ENCODE measurements at regions not wholly inside any gene's neighbourhood (a gene's known extent, or its start where the extent isn't known, plus 50 kb on each side); places are given as distances from the start of the nearest gene placed in this dataset.

DNA sequence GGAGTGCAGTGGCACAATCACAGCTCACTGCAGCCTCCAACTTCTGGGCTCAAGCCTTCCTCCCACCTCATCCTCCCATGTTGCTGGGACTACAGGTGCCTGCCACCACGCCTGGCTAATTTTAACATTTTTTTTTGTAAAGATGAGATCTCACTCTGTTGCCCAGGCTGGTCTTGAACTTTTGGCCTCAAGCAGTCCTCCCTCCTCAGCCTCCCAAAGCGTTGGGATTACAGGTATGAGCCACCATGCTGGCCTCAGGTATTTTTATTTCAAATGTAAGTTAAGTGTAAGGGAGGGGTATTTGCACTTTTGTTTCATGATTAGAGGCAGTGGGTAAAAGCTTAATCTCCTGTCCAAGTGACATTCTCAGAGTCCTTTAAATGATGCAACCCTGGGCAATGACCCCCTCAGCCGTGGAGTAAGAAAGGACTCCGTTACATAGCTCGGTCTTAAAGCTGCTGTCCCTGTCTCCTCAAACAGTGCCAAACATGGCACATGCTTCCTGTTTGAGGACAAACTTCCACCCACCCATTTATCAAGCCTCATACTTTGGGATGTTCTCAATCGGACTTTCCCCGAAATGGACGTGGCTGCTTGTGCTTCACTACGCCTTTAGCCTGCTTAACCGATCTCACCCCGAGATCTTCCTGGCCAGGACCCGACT, 296.1 kb downstream of the BAMBI start (continued):
- TF ChIP-seq, protein P1, sequence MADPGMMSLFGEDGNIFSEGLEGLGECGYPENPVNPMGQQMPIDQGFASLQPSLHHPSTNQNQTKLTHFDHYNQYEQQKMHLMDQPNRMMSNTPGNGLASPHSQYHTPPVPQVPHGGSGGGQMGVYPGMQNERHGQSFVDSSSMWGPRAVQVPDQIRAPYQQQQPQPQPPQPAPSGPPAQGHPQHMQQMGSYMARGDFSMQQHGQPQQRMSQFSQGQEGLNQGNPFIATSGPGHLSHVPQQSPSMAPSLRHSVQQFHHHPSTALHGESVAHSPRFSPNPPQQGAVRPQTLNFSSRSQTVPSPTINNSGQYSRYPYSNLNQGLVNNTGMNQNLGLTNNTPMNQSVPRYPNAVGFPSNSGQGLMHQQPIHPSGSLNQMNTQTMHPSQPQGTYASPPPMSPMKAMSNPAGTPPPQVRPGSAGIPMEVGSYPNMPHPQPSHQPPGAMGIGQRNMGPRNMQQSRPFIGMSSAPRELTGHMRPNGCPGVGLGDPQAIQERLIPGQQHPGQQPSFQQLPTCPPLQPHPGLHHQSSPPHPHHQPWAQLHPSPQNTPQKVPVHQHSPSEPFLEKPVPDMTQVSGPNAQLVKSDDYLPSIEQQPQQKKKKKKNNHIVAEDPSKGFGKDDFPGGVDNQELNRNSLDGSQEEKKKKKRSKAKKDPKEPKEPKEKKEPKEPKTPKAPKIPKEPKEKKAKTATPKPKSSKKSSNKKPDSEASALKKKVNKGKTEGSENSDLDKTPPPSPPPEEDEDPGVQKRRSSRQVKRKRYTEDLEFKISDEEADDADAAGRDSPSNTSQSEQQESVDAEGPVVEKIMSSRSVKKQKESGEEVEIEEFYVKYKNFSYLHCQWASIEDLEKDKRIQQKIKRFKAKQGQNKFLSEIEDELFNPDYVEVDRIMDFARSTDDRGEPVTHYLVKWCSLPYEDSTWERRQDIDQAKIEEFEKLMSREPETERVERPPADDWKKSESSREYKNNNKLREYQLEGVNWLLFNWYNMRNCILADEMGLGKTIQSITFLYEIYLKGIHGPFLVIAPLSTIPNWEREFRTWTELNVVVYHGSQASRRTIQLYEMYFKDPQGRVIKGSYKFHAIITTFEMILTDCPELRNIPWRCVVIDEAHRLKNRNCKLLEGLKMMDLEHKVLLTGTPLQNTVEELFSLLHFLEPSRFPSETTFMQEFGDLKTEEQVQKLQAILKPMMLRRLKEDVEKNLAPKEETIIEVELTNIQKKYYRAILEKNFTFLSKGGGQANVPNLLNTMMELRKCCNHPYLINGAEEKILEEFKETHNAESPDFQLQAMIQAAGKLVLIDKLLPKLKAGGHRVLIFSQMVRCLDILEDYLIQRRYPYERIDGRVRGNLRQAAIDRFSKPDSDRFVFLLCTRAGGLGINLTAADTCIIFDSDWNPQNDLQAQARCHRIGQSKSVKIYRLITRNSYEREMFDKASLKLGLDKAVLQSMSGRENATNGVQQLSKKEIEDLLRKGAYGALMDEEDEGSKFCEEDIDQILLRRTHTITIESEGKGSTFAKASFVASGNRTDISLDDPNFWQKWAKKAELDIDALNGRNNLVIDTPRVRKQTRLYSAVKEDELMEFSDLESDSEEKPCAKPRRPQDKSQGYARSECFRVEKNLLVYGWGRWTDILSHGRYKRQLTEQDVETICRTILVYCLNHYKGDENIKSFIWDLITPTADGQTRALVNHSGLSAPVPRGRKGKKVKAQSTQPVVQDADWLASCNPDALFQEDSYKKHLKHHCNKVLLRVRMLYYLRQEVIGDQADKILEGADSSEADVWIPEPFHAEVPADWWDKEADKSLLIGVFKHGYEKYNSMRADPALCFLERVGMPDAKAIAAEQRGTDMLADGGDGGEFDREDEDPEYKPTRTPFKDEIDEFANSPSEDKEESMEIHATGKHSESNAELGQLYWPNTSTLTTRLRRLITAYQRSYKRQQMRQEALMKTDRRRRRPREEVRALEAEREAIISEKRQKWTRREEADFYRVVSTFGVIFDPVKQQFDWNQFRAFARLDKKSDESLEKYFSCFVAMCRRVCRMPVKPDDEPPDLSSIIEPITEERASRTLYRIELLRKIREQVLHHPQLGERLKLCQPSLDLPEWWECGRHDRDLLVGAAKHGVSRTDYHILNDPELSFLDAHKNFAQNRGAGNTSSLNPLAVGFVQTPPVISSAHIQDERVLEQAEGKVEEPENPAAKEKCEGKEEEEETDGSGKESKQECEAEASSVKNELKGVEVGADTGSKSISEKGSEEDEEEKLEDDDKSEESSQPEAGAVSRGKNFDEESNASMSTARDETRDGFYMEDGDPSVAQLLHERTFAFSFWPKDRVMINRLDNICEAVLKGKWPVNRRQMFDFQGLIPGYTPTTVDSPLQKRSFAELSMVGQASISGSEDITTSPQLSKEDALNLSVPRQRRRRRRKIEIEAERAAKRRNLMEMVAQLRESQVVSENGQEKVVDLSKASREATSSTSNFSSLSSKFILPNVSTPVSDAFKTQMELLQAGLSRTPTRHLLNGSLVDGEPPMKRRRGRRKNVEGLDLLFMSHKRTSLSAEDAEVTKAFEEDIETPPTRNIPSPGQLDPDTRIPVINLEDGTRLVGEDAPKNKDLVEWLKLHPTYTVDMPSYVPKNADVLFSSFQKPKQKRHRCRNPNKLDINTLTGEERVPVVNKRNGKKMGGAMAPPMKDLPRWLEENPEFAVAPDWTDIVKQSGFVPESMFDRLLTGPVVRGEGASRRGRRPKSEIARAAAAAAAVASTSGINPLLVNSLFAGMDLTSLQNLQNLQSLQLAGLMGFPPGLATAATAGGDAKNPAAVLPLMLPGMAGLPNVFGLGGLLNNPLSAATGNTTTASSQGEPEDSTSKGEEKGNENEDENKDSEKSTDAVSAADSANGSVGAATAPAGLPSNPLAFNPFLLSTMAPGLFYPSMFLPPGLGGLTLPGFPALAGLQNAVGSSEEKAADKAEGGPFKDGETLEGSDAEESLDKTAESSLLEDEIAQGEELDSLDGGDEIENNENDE (IDR thresholded peaks at IDR 0.05; ENCODE audit: low read depth, low read length): no peak
- no peak for TF ChIP-seq SAFB (IDR thresholded peaks at IDR 0.05; ENCODE audit: borderline replicate concordance, low read depth, low read length)
- TF ChIP-seq ZNF3 (CRISPR knock-in tag; IDR thresholded peaks at IDR 0.05): no peak
- TF ChIP-seq ADNP (tag; IDR thresholded peaks at IDR 0.05): 0 out of 2 replicates have a peak, but pooled peaks have one; percentile 19
- no peak for TF ChIP-seq ZNF785 (CRISPR knock-in tag; IDR thresholded peaks at IDR 0.05)
- no peak for TF ChIP-seq ZNF197 (CRISPR knock-in tag; IDR thresholded peaks at IDR 0.05; ENCODE audit: low read depth)
- peak; percentile 71; the same call in 1 of the 2 replicates for TF ChIP-seq ZNF584 (CRISPR knock-in tag; IDR thresholded peaks at IDR 0.05; ENCODE audit: low read depth)
- no peak for TF ChIP-seq CHCHD3 (CRISPR knock-in tag; IDR thresholded peaks at IDR 0.05)
- TF ChIP-seq, protein P2, sequence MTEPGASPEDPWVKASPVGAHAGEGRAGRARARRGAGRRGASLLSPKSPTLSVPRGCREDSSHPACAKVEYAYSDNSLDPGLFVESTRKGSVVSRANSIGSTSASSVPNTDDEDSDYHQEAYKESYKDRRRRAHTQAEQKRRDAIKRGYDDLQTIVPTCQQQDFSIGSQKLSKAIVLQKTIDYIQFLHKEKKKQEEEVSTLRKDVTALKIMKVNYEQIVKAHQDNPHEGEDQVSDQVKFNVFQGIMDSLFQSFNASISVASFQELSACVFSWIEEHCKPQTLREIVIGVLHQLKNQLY (CRISPR knock-in tag; conservative IDR thresholded peaks at IDR 0.05): no peak
- TF ChIP-seq RNF2 (IDR thresholded peaks at IDR 0.05): peak; percentile 58; the same call in 1 of the 2 replicates
- TF ChIP-seq, protein P3, sequence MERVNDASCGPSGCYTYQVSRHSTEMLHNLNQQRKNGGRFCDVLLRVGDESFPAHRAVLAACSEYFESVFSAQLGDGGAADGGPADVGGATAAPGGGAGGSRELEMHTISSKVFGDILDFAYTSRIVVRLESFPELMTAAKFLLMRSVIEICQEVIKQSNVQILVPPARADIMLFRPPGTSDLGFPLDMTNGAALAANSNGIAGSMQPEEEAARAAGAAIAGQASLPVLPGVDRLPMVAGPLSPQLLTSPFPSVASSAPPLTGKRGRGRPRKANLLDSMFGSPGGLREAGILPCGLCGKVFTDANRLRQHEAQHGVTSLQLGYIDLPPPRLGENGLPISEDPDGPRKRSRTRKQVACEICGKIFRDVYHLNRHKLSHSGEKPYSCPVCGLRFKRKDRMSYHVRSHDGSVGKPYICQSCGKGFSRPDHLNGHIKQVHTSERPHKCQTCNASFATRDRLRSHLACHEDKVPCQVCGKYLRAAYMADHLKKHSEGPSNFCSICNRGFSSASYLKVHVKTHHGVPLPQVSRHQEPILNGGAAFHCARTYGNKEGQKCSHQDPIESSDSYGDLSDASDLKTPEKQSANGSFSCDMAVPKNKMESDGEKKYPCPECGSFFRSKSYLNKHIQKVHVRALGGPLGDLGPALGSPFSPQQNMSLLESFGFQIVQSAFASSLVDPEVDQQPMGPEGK (CRISPR knock-in tag; IDR thresholded peaks at IDR 0.05; ENCODE audit: borderline replicate concordance): no peak
- TF ChIP-seq HMGN3 (IDR thresholded peaks at IDR 0.05; ENCODE audit: borderline replicate concordance, extremely low read depth, insufficient read length, low read depth, low read length): no peak
- TF ChIP-seq MYBL2 (IDR thresholded peaks at IDR 0.05; ENCODE audit: low read depth): no peak
- TF ChIP-seq MYBL2 (CRISPR knock-in tag; IDR thresholded peaks at IDR 0.05; ENCODE audit: borderline replicate concordance): no peak
